Psoas muscle (tissue), 7 donors: ENCODE measurements at regions not wholly inside any gene's neighbourhood (a gene's known extent, or its start where the extent isn't known, plus 50 kb on each side); places are given as distances from the start of the nearest gene placed in this dataset.

ENCODE experiments used
- ATAC-seq, 4 donors: fragments of 200-7000 bp; cut with Tn5 transposase; one replicate each; pipeline ENCODE4 v1.9.1; 2020; ENCODE audit warnings: moderate library complexity in 3 of 4, mild to moderate bottlenecking in 2 of 4
- DNase-seq, 2 donors: peaks; one replicate each; pipeline ENCODE4 v3.0.0-alpha.2; 2020
- H3K27ac ChIP-seq: fragments of 200-600 bp; one replicate; pipeline ENCODE4 v1.8.0; 2022
- H3K27me3 ChIP-seq, 3 donors: fragments of 200-600 bp in 1 of 3; one replicate each; pipeline versions ENCODE4 v1.6.1 to v1.8.0; 2013 to 2022; ENCODE audit warnings: low read length in 2 of 3, mild to moderate bottlenecking in 2 of 3, moderate library complexity in 1 of 3; ENCODE audit not compliant: insufficient read depth in 3 of 3
- H3K36me3 ChIP-seq, 2 donors: fragments of 200-600 bp in 1 of 2; one replicate each; pipeline versions ENCODE4 v1.6.1 to v1.8.0; 2013 to 2022; ENCODE audit warnings: low read depth in 1 of 2, mild to moderate bottlenecking in 1 of 2, moderate library complexity in 1 of 2; ENCODE audit not compliant: insufficient read depth in 1 of 2
- H3K4me1 ChIP-seq: fragments of 200-600 bp; one replicate; pipeline ENCODE4 v1.8.0; 2022
- H3K4me3 ChIP-seq: fragments of 200-600 bp; one replicate; pipeline ENCODE4 v1.8.0; 2022; ENCODE audit warnings: mild to moderate bottlenecking
- H3K9me3 ChIP-seq: fragments of 200-600 bp; one replicate; pipeline ENCODE4 v1.8.0; 2022
- CTCF ChIP-seq: fragments of 200-600 bp; IDR thresholded peaks from one replicate; pipeline ENCODE4 v1.8.0; 2022; ENCODE audit warnings: antibody characterized with exemption
- WGBS, 3 donors: extraction: QIAGEN DNeasy Blood & Tissue Kit; methylation state at CpG; one replicate each; pipeline versions ENCODE4 v1.1.6 to v1.1.7; 2013; 5-methylcytosine and 5-hydroxymethylcytosine counted together
- intact Hi-C, 2 donors: fragments of 100-400 bp; cut with DNase I; formaldehyde crosslinking; loops; one replicate each; pipeline versions ENCODE4 v1.11.0 to v1.14.2; 2022
- donor health status: healthy with polysubstance abuse.
- donor health status: DM: no; HTN: no; CAD: no; lungs with moderate emphysema.
- donor health status: Bipolar disorder and iron deficiency.
- donor health status: healthy.
- donor health status: DM: yes; HTN: yes; CAD: no.
- donor health status: DM: no; HTN: no; CAD: no.
- donor health status: DM: yes; HTN: yes; CAD: no.

GRCh38 chr2:188668017-188668680 is 306.0 kb upstream of the COL3A1 start:
- intact Hi-C loops, result no loop called here
- Histone ChIP-seq H3K27me3 (no peaks in the 10 kb centered on the region), H3K36me3 (no peaks in the 10 kb centered on the region), H3K4me1 (no peaks in the 10 kb centered on the region), H3K27ac (no peak overlapping the region), H3K4me3 (no peak overlapping the region), H3K9me3 (no peaks in the 10 kb centered on the region)
- ATAC-seq (no peak), DNase-seq (no peak)
- WGBS, 3 donors, result 70 to 77% (median 73%) methylated on average over 4 of the region's 4 CpGs
- TF ChIP-seq CTCF, result no peak

DNA sequence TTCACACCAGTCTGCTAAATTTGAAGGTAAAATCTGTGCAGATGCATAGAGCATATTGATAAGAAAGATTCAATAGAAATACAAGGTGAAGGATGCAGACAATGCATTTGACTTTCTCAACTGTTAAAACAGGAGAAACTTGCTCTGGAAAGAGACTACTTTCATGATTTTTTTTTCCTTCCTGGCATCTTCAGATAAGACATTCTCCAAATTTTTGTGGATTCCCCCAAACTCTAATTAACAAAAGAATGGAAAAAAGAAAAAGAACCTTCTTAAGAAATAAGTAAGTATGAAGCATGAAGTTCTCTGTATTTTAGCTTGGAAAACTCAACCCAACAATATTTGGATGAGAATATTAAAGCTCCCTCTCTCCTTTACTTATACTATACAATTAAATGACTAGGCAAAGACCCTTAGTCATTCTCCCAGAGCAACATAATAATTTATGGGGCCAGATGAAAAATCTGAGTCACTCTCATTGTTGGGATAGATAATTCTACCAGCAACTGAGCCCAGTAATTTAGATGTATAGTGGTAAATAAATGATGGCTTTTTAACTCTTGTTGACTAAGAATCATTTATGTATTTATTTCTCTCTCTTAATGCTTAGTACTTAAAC is 298.7 kb upstream of the COL3A1 start:
- Histone ChIP-seq H3K9me3 (no peaks in the 10 kb centered on the region), H3K4me3 (no peak overlapping the region), H3K27me3 (no peaks in the 10 kb centered on the region), H3K4me1 (no peaks in the 10 kb centered on the region), H3K36me3 (no peaks in the 10 kb centered on the region), H3K27ac (no peak overlapping the region)
- no peak for TF ChIP-seq CTCF
- DNase-seq (no peak), ATAC-seq (no peak)
- intact Hi-C loops, result loop anchor here in 1 of 2 donors (10.0 kb wide), 1 partner anchor 99 kb away; no protein-coding TSS in a partner anchor

GRCh38 chr2:188676010-188676400 is 298.2 kb upstream of the COL3A1 start:
- no peak overlapping the region for H3K27ac ChIP-seq
- intact Hi-C loops, result loop anchor here in 1 of 2 donors (10.0 kb wide), 1 partner anchor 99 kb away; no protein-coding TSS in a partner anchor
- no peaks in the 10 kb centered on the region for H3K9me3 ChIP-seq
- no peaks in the 10 kb centered on the region for H3K27me3 ChIP-seq
- no peaks in the 10 kb centered on the region for H3K4me1 ChIP-seq
- no peaks in the 10 kb centered on the region for H3K36me3 ChIP-seq
- DNase-seq (no peak), ATAC-seq (no peak)
- H3K4me3 ChIP-seq, result no peak overlapping the region
- WGBS, 3 donors, result 65 to 76% (median 68%) methylated on average over 1 of the region's 1 CpG
- TF ChIP-seq CTCF, result no peak

GRCh38 chr2:188677142-188677541 is 297.0 kb upstream of the COL3A1 start:
- no peaks in the 10 kb centered on the region for H3K9me3 ChIP-seq
- ATAC-seq (no peak), DNase-seq (no peak)
- no peak for TF ChIP-seq CTCF
- no peaks in the 10 kb centered on the region for H3K36me3 ChIP-seq
- intact Hi-C loops, result loop anchor here in 1 of 2 donors (10.0 kb wide), 1 partner anchor 98 kb away; no protein-coding TSS in a partner anchor
- H3K27ac ChIP-seq, result no peak overlapping the region
- H3K27me3 ChIP-seq, result no peaks in the 10 kb centered on the region
- no peaks in the 10 kb centered on the region for H3K4me1 ChIP-seq
- H3K4me3 ChIP-seq, result no peak overlapping the region

DNA sequence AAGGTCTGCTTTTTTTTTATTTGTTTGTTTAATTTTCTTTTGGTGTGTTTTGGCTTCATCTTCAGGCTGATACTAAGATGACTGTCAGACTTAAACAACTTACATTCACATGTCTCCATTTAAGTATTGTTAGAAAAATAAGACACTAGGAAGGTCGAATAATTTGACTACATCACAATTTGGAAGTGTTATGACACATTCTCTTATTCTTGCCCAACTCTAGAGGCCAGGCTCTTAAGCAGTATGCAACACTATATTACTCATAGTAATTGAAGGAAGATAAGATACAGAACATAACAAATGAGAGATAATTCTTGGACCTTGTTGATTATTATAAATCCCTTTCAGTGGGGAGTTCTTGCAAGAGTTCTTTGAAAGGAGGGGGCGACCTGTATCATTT is 295.3 kb upstream of the COL3A1 start:
- H3K27me3 ChIP-seq, result no peaks in the 10 kb centered on the region
- intact Hi-C loops, result loop anchor here in 1 of 2 donors (10.0 kb wide), 1 partner anchor 96 kb away; no protein-coding TSS in a partner anchor
- 71 to 75% (median 73%) methylated on average over 2 of the region's 2 CpGs for WGBS, 3 donors
- DNase-seq, result no peak
- ATAC-seq, result no peak
- no peak overlapping the region for H3K4me3 ChIP-seq
- no peak for TF ChIP-seq CTCF
- no peaks in the 10 kb centered on the region for H3K36me3 ChIP-seq
- H3K27ac ChIP-seq, result no peak overlapping the region
- no peaks in the 10 kb centered on the region for H3K4me1 ChIP-seq
- no peaks in the 10 kb centered on the region for H3K9me3 ChIP-seq
